ENCODE measurements at regions not wholly inside any gene's neighbourhood (a gene's known extent, or its start where the extent isn't known, plus 50 kb on each side); places are given as distances from the start of the nearest gene placed in this dataset.
"Not testable (repeated sequence)": the region's sequence is repeated elsewhere in the genome, so short reads cannot be mapped to it uniquely, and the experiment has no call there.

DNA sequence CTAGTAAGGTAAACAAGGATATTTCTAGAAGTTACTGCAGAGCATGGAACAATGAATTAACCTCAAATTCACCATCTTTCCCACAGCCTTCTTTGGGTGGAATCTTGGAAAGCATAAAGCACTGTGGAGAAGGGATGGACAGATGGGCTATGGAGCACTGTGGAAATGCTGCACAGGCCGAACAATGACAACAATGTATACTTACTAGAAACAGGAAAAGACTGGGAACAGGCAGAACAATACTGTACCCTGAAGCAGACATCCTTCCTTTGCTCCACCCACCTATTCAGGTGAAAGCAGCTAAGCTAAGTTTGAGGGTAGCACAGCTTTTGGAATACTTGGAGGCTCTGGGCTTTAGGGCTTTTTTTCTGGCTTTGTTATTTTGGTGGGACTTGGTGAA is 250.6 kb upstream of the KLF8 start:
- FAIRE-seq = no peak

DNA sequence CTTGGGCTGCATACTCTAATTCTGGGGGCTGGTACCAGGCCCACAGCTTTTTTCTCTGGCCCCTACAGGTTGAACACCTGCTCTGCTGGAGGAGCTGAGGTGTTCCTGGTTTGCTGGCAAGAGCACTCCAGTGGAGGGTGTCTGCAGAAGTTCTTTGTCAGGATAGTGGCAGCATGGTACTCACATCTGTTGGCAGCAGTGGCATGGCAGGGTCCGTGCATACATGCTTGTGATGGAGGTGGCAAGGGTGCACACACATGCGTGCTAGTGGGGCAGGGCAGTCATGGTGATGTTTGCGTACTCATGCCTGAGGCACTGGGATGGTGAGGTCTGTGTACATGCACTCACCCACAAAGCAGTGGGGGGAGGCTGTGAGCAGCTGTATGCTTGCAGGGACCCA is 235.5 kb upstream of the KLF8 start:
- no peak for FAIRE-seq

DNA sequence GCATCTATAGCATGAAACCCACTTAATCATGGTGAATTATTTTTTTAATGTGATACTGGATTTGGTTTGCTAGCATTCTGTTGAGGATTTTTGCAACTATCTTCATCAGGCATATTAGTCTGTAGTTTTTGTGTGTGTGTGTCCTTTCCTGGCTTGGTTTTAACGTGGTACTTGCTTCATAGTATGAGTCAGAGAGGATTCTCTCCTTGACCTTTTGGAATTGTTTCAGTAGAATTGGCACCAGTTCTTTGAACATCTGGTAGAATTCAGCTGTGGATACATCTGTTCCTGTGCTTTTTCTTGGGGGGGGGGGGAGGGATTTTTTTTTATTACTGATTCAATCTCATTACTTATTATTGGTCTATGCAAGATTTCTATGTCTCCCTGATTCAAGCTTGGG is 232.0 kb upstream of the KLF8 start:
- no peak for FAIRE-seq

DNA sequence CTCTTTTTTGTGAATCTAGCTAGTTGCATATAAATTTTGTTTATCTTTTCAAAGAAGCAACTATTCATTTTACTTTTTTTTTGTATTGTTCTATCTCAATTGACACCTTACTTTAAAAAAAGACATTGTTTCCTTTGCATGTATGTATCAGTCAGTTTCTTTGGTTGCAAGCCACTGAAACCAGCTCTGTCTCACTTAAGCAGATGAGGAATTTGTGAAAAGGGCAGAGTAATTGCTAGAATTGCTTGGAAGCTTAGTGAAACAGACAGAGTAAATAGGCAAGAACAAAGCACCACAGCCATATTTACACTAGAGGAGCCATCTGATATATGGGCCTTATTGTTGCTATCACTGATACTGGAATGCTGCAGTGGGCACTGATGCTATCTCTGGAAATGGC is 231.4 kb upstream of the KLF8 start:
- no peak for FAIRE-seq

DNA sequence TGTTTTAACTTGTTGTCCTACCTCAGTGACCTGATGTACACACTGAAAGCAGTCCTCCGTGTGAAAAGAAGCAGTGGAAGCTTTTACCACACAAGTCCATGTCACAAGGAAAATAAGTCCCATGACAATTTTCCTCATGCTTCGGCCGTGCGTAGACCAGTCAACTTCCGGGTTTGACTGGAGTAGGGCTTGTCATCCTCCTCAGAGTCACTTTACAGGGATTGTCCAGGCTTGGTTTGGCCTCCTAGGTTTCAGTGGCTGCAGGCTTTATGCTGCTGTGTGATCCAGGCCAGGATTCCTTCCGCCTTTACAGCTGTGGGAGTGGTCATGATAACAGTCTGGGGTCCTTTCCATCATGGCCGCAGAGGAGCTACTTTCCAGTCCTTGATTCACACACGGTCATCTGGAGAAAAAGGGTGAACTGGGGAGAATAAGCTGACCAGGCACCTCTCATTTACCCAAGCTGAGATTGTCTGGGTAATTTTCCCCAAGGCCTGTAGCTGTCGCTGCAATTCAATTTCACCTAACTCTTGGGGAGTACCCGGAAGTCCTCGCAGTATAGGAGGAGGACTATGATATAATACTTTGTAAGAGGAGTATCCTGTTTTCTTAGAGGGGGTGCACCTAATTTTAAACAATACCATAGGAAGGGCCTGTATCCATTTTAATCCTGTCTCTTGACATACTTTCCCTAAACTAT is 206.1 kb upstream of the KLF8 start:
- no peak for FAIRE-seq

DNA sequence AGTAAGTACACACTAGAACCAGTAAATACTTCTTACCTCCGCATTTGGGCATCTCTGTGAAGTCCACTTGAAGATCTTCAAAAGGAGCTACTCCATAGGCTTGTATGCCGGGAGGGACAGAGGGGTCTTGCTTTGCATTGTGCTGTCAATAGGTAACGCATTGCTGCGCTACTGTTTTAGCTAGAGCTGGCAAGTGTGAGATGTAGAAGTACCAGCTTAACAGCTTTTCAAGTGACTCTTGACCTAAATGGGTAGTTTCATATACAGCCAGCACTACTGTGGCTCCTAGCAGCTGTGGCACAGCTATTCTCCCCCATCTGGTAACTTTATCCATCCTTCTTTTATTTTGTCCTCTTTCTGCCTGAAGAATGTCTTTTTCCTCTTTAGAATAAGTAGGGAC is 205.3 kb upstream of the KLF8 start:
- FAIRE-seq = no peak

DNA sequence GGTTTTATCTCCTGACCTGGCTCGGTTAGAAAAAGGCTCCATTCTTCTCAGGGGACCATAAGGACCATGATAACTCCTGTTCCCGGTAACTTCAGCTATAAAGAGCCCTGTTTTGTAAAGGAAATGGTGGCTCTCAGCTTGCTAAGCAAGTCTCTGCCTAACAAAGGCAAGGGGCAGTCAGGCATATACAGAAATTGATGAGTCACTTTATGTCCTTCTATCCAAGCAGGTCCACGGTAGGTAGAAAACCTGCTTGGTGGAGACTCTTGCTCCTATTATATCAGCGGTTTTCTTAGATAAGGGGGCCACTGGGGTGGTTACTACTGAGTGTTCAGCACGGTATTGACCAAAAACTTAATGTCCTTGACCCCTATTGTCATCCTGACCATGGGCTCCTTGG is 203.0 kb upstream of the KLF8 start:
- no peak for FAIRE-seq

DNA sequence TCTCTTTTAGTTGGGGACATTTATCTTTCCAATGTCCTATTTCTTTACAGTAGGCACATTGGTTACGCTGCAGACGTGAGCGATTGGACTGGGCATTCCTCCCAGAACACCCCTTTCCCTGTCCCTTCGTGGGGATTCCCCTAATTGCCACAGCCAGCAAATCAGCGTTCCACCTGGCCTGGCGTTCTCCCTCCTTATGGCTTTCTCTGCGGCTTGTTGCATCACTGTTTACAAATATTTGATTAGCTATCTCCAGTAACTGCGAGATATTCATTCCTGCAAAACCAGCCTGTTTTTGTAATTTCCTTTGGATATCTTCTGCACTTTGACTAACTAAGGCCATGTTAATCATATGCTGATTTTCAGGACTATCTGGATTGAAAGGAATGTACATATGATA is 202.5 kb upstream of the KLF8 start:
- FAIRE-seq = no peak

DNA sequence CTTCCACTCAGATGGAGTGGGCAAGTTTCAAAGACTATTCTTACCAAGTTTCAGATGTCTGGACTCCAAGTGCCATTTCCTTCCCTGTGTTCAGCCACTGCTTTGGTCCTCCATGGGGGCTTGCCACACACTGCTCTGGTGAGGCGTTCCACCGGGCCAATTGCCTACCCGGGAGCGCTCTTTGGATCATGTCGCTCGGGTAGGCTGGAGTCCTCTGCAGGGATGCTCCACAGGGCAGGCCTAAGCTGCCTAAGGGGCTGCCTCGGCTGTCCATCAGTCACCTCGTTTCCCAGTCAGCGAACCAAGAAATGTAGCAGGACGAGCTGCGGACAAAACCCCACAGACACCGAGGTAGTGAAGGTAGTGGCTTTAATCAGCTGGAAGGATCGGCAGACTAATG is 200.7 kb upstream of the KLF8 start:
- FAIRE-seq = no peak

DNA sequence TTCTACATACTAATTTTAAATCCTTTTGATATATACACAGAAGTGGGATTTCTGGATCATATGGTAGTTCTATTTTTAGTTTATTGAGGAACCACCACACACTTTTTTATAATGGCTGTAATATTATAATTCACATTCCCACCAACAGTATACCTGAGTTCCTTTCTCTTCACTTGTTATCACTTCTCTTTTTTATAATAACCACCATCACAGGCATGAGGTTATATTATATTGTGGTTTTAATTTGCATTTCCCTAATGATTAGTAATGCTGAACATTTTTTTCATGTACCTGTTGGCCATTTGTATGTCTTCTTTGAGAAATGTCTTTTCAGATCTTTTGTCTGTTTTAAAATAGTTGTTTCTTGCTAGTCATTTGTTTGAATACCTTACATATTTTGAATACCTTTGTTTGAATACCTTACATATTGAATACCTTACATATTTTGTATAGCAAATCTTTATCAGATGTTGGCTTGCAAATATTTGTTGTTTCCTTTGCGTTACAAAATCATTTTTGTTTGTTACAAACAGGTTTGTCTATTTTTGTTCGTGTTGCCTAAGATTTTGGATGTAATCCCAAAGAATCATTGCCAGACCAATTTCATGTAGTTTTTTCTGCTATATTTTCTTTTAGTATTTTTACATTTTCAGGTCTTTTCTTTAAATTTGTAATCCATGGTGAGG is 198.5 kb upstream of the KLF8 start:
- FAIRE-seq = no peak

DNA sequence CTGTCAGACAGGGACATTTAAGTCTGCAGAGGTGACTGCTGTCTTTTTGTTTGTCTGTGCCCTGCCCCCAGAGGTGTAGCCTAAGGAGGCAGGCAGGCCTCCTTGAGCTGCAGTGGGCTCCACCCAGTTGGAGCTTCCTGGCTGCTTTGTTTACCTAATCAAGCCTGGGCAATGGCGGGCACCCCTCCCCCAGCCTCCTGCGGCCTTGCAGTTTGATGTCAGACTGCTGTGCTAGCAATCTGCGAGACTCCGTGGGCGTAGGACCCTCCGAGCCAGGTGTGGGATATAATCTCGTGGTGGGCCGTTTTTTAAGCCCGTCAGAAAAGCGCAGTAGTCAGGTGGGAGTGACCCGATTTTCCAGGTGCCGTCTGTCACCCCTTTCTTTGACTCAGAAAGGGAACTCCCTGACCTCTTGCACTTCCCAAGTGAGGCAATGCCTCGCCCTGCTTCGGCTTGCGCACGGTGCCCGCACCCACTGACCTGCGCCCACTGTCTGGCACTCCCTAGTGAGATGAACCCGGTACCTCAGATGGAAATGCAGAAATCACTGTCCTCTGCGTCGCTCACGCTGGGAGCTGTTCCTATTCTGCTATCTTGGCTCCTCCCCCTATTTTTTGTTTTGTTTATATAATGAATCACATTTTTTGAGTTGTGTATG is 179.4 kb upstream of the KLF8 start:
- not testable (repeated sequence) for FAIRE-seq

DNA sequence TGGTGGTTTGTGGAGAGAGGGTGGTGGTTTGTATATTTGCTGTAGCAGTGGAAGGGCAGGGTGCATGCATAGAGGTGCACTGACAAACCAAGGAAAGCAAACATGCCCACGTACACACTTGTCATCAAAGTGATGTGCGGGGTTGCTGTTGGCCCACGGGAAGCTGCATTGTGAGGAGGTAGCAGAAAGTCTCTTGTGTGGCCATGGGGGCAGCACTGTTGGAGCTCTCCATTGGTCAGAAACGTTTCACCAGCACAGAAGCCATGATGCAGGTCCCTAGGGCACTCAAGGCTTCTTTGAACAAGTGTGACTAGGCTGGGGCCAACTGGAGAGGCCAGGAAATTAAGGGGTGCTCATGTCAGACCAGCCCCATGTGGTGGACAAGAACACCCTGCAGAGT is 174.8 kb upstream of the KLF8 start:
- no peak for FAIRE-seq

DNA sequence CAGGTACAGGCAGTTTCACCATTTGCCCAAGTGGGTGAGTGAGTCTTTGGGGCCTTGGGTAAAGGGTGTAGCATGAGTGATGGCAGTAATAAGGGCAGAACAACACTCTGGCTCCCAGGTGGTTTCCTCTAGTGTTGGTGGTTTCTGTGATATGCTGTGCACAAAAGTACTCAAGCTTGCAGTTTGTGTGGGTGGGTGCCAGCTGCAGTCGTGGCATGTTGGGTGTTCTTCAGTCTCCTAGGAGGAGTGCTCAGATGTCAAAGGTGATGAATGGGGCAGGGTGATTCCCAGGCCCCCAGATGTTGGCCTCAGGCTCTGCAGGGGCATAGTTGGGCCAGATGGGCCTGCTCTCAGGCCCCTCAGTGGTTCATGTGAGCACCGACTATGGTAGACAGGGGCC is 166.1 kb upstream of the KLF8 start:
- no peak for FAIRE-seq

DNA sequence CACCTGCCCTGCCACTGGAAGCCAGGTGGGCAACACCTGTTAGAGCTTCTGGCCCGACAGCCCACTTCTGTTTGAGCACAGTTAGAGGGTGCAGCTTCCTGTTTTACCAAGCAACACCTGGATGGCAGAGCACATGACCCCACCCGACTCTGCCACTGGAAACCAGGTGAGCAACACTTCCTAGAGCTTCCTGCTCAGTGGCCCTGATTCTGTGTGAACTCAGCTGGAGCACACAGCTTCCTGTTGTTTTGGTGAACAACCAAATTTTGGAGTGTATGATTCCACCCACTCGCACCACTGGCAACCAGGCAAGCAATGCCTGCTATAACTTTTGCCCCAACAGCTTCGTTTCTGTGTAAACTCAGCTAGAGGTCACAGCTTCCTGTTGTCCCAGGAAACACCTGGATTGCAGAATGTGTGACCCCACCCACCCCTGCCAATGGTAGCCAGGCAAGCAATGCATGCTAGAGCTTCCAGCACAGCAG is 163.8 kb upstream of the KLF8 start:
- no peak for FAIRE-seq

DNA sequence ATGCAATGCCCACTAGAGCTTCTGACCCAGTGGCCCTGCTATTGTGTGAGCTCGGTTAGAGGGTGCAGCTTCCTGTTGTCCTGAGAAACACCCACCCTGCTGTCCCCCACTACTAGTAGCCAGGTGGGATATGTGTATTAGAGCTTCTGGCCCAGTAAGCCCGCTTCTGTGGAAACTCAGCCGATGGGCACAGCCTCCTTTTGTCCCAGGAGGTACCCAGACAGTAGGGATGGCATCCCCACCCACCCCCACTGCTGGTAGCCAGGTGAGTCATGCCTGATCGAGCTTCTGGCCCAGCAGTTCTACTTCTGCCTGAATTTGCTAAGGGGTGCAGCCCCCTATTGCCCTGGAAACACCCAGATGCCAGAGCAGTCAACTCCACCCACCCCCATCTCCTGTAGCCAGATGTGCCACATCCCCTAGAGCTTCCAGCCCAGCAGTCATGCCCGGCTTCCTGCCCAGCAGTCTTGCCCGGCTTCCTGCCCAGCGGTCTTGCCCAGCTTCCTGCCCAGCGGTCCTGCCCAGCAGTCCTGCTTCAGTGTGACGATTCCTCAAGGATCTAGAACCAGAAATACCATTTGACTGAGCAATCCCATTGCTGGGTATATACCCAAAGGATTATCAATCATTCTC is 162.7 kb upstream of the KLF8 start:
- FAIRE-seq = no peak

DNA sequence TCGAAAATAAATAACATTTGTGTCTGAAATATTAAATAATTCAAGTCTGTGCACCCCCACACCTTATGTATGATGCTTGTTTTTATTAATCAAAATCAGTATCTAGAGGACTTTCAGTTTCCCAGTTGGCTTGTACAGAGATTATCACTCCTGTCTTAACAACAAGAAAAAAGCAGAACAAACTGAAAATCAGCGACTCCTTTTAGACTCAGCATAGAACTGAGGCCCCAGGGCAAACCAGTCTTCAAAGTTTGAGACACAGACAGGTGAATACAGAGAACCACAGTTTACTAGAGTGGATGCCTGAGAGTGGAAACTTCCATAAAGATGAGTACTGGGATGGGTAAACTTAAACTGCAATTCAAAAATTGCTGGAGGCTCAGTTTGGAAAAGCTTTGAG is 142.8 kb upstream of the KLF8 start:
- FAIRE-seq = no peak

DNA sequence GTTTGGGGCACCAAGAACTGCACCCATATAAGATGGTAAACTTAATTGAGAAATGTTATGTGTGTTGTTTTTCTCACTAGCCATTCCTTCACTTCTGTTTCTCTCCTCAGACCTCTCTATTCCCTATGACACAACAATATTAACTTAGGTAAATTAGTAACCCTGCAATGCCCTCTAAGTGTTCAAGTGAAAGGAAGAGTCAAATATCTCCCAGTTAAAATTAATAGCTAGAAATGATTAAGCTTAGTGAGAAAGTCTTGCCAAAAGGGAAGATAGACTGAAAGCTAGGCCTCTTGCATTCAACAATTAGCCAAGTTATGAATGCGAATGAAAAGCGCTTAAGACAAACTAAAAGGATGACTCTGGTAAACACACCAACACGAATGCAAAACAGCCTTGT is 132.9 kb upstream of the KLF8 start:
- no peak for FAIRE-seq

DNA sequence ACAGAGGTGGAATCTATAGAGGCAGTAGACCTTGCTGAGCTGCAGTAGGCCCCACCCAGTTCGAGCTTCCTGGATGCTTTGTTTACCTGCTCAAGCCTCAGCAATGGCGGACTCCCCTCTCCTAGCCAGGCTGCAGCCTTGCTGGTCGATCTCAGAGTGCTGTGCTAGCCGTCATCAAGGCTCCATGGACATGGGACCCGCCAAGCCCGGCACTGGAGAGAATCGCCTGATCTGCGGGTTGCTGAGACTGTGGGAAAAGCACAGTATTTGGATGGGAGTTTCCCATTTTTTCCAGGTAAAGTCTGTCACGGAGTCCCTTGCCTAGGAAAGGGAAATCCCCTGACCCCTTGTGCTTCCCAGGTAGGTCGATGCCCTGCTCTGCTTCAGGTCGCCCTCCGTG is 124.8 kb upstream of the KLF8 start:
- no peak for FAIRE-seq

DNA sequence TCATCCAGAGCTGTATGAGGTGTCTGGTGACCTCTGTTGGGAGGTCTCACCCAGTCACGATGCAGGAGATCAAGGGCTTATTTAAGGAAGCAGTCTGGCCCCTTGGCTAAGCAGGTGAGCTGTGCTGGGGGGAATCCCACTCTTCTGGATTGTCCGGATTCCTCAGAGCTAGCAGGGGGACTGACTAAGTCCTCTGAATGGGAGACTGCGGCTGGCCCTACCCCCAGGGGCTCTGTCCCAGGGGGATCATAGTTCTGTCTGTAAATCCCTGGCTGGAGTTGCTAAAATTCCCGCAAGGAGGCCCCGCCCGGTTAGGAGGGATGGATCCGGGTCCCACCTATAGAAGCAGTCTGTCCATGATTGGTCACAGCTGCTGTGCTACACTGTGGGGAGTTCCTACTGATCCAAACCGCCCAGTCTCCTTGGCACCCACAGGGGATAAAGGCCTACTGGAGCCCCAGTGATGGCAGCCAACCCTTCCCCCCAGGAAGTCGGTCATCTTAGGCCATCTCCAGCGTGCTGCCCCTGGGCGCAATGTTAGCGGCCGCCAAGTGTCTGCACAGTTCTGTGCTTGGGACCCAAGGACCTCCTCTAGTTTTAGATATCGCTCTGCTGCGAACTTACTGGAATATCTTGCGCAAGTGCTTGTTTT is 118.2 kb upstream of the KLF8 start:
- no peak for FAIRE-seq

DNA sequence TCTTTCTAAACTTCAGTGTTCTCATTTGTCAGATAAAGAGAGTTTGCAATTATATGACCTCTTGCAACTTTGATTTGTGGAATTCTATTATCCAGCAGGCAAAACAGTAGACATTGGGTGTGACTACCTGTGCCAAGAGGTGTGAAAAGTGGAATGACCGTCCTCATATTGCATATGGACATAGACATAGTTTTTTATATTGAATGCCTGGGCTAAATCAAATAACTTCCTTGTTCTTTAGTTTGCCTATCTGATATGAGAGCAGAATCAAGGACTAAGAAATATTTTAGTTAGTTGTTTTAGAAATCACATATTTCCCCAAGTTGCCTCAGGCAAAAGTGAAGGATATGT is 117.7 kb upstream of the KLF8 start:
- FAIRE-seq = no peak

DNA sequence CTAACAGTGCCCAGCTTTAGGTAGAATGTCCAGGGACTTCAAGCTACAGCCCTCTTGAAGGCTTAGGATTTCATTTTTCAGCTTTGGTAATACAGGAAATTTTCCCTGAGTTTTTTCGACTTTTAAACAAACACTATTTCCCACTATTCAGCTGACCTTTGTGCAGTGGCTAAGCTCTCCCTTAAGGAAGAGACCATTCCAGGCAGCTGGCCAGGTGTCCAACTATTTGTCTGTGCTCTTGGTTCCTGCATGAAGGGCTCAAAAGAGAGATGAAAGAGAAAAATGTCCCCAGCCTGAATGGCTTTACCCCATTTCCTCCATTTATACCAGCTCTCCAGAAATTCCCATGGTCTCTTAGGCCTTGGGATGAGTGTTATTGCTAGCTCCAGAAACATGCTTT is 111.9 kb upstream of the KLF8 start:
- no peak for FAIRE-seq

DNA sequence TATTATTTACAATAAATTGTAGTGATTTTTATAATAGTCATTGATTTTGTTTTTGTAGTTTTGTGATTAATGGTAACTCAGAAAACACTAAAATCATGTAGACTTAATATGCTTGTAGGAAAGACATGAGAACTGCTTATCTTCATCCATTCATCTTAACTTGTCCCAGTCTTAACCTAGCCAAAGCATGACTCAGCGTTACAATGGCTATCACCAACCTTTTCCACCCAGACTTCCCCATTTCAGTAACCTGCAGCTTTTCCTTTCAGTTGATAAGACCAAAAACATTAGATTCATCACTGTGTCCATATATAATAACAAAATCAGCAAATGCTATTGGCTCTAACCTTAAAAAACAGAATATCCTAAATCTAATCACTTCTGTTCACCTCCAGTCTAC is 106.2 kb upstream of the KLF8 start:
- FAIRE-seq = no peak

DNA sequence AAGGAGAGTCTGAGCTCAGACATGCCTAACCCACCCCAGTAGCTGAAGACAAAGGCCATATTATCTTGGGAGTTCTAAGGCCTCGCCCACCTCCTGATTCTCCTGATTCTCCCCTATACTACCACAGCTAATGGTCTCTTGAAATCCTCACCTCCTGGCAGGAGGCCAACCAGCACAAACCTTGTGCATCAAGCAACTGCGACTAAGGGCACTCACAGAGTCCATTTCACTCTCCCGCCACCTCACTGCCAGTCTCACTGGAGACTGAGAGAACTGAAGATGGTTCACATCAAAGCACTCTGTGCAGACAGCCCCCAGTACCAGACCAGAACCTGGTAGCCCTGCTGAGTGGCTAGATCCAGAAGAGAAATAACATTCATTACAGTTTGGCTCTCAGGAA is 102.1 kb upstream of the KLF8 start:
- no peak for FAIRE-seq

DNA sequence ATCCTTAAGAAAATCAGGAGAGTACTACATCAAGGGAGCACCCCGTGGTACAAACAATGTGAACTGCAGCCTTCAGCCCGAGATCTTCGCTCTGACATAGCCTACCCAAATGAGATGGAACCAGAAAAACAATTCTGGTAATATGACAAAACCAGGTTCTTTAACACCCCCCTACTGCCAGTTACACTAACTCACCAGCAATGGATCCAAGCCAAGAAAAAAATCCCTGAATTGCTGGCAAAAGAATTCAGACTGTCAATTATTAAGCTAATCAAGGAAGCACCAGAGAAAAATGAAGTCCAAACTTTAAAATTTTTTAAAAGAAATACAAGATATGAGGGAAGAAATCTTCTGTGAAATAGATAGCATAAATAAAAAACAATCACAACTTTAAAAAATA is 101.7 kb upstream of the KLF8 start:
- FAIRE-seq = no peak

Measured in G401.6 (cell line).